Adrenal gland (tissue), 9 donors: ENCODE measurements at regions not wholly inside any gene's neighbourhood (a gene's known extent, or its start where the extent isn't known, plus 50 kb on each side); places are given as distances from the start of the nearest gene placed in this dataset.

Experiments used
- DNase-seq, 7 donors: peaks; one replicate each; pipeline ENCODE4 v3.0.0-alpha.2; 2019 to 2020
- H3K27ac ChIP-seq, 5 donors: fragments of 200-600 bp; sonication (generic) in 4 of 5; 1 replicate in 3 of 5; 2 replicates in 2 of 5; pipeline versions ENCODE4 v1.5.1 to v1.8.0; 2016 to 2020; ENCODE audit warnings: mild to moderate bottlenecking in 1 of 5
- H3K27me3 ChIP-seq: fragments of 200-600 bp; 2 replicates; pipeline ENCODE4 v1.8.0; 2021
- H3K36me3 ChIP-seq, 2 donors: fragments of 200-600 bp; replicated peaks in 1 of 2; 1 replicate in 1 of 2; 2 replicates in 1 of 2; pipeline versions ENCODE4 v1.5.1 to v1.8.0; 2018 to 2022
- H3K4me1 ChIP-seq, 2 donors: fragments of 200-600 bp; replicated peaks in 1 of 2; 1 replicate in 1 of 2; 2 replicates in 1 of 2; pipeline versions ENCODE4 v1.5.1 to v1.8.0; 2018 to 2021
- H3K4me3 ChIP-seq, 4 donors: fragments of 200-600 bp; sonication (generic) in 3 of 4; one replicate each; pipeline ENCODE4 v1.5.1; 2016 to 2018
- H3K9me3 ChIP-seq, 3 donors: fragments of 200-600 bp; sonication (generic) in 1 of 3; replicated peaks in 1 of 3; 1 replicate in 2 of 3; 2 replicates in 1 of 3; pipeline versions ENCODE4 v1.5.1 to v1.8.0; 2016 to 2021
- POLR2A ChIP-seq, 2 donors: fragments of 450-650 bp; IDR thresholded peaks; one replicate each; pipeline ENCODE4 v1.6.1; 2017; ENCODE audit warnings: antibody characterized with exemption in 2 of 2, mild to moderate bottlenecking in 2 of 2, moderate library complexity in 1 of 2
- whole genome bisulfite sequencing, 4 donors: extraction: QIAGEN DNeasy Blood & Tissue Kit in 2 of 4; methylation state at CpG; one replicate each; pipeline versions ENCODE4 v1.1.5 to v1.1.7; 2013 to 2017; 5-methylcytosine and 5-hydroxymethylcytosine counted together
- intact Hi-C, 2 donors: fragments of 100-400 bp; cut with DNase I; formaldehyde crosslinking; loops; one replicate each; pipeline versions ENCODE4 v1.14.1 to v1.15.0; 2022 to 2023
- TF ChIP-seq, protein P1 (sequence below), 6 experiments: fragments of 450-650 bp in 4 of 6; fragments of 200-600 bp in 2 of 6; sonication (generic) in 1 of 6; IDR thresholded peaks; 1 replicate in 5 of 6; 2 replicates in 1 of 6; pipeline versions ENCODE4 v1.5.1 to v1.8.0; 2016 to 2021; ENCODE audit warnings: antibody characterized with exemption in 6 of 6, mild to moderate bottlenecking in 2 of 6, moderate library complexity in 1 of 6
- donor health status: healthy with polysubstance abuse.
- donor health status: Bipolar disorder and iron deficiency.
- donor health status: DM: yes; HTN: yes; CAD: no.
- donor health status: DM: no; HTN: no; CAD: no.
- donor health status: DM: no; HTN: no; CAD: no.

GRCh38 chrX:98409867-98410266 is 1526.2 kb downstream of the RPA4 start:
- no peak overlapping the region for H3K27ac ChIP-seq
- DNase-seq, result no peak
- 72 to 92% (median 81%) methylated on average over 2 of the region's 2 CpGs for WGBS, 4 donors

DNA sequence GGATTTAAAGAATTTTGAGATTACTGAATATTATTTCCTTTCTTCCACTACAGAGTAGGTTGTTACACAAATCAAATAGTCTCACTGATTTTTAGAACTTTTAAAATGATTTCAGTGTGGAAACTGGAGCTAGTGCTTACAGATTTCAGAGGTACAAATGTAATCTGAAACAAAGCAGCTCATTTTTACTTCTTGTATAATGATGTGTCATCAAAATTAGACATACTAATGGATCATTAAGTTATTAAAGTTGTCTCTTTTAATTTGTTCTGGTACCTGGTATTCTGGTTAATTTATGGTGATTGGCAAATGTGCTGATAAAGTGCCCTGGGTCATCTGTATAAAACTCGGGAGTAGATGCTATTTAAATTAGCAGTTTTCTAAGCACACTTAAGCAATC is 1528.3 kb downstream of the RPA4 start:
- Histone ChIP-seq H3K9me3 (no peaks in the 10 kb centered on the region), H3K27ac (no peak overlapping the region), H3K27me3 (peaks cover 5% of the 10 kb centered on the region), H3K4me1 (no peaks in the 10 kb centered on the region), H3K36me3 (no peaks in the 10 kb centered on the region), H3K4me3 (no peak overlapping the region)
- no peak for TF ChIP-seq POLR2A (IDR thresholded peaks at IDR 0.05)
- WGBS, 4 donors, result 32 to 69% (median 54%) methylated on average over 1 of the region's 1 CpG
- intact Hi-C loops, result no loop called here
- DNase-seq, result no peak

More at GRCh38 chrX:98409867-98410266, 1526.2 kb downstream of the RPA4 start:
- Histone ChIP-seq H3K4me1 (no peaks in the 10 kb centered on the region), H3K36me3 (no peaks in the 10 kb centered on the region), H3K9me3 (no peaks in the 10 kb centered on the region), H3K27me3 (peaks cover 5% of the 10 kb centered on the region), H3K4me3 (no peak overlapping the region)
- TF ChIP-seq, protein P1, sequence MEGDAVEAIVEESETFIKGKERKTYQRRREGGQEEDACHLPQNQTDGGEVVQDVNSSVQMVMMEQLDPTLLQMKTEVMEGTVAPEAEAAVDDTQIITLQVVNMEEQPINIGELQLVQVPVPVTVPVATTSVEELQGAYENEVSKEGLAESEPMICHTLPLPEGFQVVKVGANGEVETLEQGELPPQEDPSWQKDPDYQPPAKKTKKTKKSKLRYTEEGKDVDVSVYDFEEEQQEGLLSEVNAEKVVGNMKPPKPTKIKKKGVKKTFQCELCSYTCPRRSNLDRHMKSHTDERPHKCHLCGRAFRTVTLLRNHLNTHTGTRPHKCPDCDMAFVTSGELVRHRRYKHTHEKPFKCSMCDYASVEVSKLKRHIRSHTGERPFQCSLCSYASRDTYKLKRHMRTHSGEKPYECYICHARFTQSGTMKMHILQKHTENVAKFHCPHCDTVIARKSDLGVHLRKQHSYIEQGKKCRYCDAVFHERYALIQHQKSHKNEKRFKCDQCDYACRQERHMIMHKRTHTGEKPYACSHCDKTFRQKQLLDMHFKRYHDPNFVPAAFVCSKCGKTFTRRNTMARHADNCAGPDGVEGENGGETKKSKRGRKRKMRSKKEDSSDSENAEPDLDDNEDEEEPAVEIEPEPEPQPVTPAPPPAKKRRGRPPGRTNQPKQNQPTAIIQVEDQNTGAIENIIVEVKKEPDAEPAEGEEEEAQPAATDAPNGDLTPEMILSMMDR (IDR thresholded peaks at IDR 0.05), result no peak
- intact Hi-C loops, result no loop called here

GRCh38 chrX:98422536-98422935 is 1538.8 kb downstream of the RPA4 start:
- intact Hi-C loops, result no loop called here
- Histone ChIP-seq H3K27ac (no peak overlapping the region), H3K4me1 (no peaks in the 10 kb centered on the region), H3K27me3 (no peaks in the 10 kb centered on the region), H3K4me3 (no peak overlapping the region), H3K9me3 (no peaks in the 10 kb centered on the region), H3K36me3 (no peaks in the 10 kb centered on the region)
- TF ChIP-seq, protein P1 (IDR thresholded peaks at IDR 0.05), result no peak
- TF ChIP-seq POLR2A (IDR thresholded peaks at IDR 0.05), result no peak
- no peak for DNase-seq

- Histone ChIP-seq H3K27ac (no peak overlapping the region), H3K9me3 (no peaks in the 10 kb centered on the region), H3K4me3 (no peak overlapping the region), H3K36me3 (no peaks in the 10 kb centered on the region), H3K4me1 (no peaks in the 10 kb centered on the region), H3K27me3 (peaks cover 13% of the 10 kb centered on the region)
- 58 to 95% (median 78%) methylated on average over 1 of the region's 1 CpG for WGBS, 4 donors
- TF ChIP-seq, protein P1 (IDR thresholded peaks at IDR 0.05), result no peak
- no peak for TF ChIP-seq POLR2A (IDR thresholded peaks at IDR 0.05)
- DNase-seq, result no peak
- intact Hi-C loops, result no loop called here
Observed at GRCh38 chrX:98432413-98432812, 1548.7 kb downstream of the RPA4 start.

DNA sequence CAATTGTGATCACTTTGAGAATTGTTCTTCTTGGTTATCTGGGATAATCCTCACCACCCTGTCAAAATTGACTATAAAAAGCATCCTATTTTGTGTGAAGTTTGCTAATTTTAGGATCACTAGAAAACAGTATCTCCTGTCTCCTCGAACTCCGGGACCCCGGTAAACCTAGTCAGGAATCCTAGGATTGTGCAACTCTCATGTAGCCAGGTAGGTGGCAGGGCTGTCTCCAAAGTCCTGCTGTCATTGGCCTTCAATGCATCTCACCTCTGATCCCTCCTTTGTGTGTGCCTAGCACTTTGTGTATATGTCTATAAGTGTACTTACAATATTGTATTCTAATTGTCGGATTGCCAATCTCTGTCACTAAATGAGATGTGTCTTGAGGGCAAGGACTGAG is 1564.8 kb downstream of the RPA4 start:
- DNase-seq, result no peak
- Histone ChIP-seq H3K4me3 (no peak overlapping the region), H3K36me3 (no peaks in the 10 kb centered on the region), H3K4me1 (no peaks in the 10 kb centered on the region), H3K27ac (no peak overlapping the region), H3K27me3 (no peaks in the 10 kb centered on the region), H3K9me3 (no peaks in the 10 kb centered on the region)
- whole genome bisulfite sequencing, 4 donors, result 78 to 93% (median 83%) methylated on average over 4 of the region's 4 CpGs
- intact Hi-C loops, result no loop called here
- TF ChIP-seq, protein P1 (IDR thresholded peaks at IDR 0.05), result no peak
- TF ChIP-seq POLR2A (IDR thresholded peaks at IDR 0.05), result no peak
